ENCODE measurements at regions not wholly inside any gene's neighbourhood (a gene's known extent, or its start where the extent isn't known, plus 50 kb on each side); places are given as distances from the start of the nearest gene placed in this dataset.
A peak's percentile ranks its signal among the peaks of the same experiment; 100 is the strongest.

GRCh38 chr2:61700464-61700863 lies 153.4 kb downstream of the FAM161A start:
- H3K27ac ChIP-seq = no peak overlapping the region
- H3K4me3 ChIP-seq = no peak overlapping the region
- TF ChIP-seq CTCF (IDR thresholded peaks at IDR 0.05) = no peak
- DNase-seq (ENCODE audit: low spot score) = no peak

GRCh38 chr2:61694312-61695274 lies 156.4 kb upstream of the XPO1 start:
- no peak for TF ChIP-seq CTCF (IDR thresholded peaks at IDR 0.05)
- Histone ChIP-seq H3K4me3 (peak overlapping the region; percentile 83), H3K27ac (peak overlapping the region; percentile 72 to 81)
- peak; percentile 94 for DNase-seq (ENCODE audit: low spot score)

DNA sequence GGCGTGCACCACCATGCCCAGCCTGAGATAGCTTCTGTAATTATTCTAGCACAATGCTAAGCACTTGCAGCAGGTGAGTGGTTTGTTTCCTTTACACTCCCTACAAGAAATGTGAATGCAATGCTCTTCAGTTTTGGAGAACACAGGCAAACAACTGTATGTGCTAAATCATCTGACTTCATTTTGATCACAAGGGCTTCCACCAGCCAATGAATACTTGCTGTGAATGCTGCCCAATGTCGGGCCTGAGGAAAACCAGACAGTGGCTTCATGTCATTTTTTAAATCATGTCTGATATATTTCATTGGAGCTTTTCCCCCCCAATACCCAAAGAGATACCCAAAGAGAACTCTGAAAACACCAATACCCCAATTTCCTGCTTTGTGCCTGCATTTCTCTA lies 155.6 kb upstream of the XPO1 start:
- no peak for DNase-seq (ENCODE audit: low spot score)
- Histone ChIP-seq H3K4me3 (peak overlapping the region; percentile 83), H3K27ac (peak overlapping the region in 1 of 2 donors; percentile 81)
- no peak for TF ChIP-seq CTCF (IDR thresholded peaks at IDR 0.05)

DNA sequence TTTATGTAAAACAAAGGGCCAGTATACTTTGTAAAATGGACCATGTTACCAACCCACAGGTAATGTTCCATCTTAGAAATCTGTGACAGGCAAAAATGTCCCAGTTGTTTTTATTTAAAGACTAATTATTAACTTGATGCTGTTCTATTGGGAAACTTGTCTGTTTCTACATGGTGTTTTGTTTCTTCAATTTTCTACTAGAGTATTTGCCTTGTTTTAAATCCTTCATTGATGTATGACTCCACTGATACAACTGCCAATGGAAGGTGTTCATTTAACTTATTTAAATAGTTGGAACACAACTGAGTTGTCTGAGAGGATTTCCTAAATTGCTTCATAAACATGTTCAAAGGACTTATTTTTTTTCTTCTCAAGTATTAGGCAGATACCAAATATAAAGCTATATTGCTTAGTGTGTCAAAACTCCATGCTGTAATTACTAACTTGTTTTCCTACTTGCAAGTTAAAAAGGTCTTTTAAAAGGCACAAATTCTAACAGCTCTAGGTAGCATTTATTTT lies 152.0 kb upstream of the XPO1 start:
- Histone ChIP-seq H3K4me3 (no peak overlapping the region), H3K27ac (no peak overlapping the region)
- DNase-seq (ENCODE audit: low spot score) = no peak
- TF ChIP-seq CTCF (IDR thresholded peaks at IDR 0.05) = no peak

DNA sequence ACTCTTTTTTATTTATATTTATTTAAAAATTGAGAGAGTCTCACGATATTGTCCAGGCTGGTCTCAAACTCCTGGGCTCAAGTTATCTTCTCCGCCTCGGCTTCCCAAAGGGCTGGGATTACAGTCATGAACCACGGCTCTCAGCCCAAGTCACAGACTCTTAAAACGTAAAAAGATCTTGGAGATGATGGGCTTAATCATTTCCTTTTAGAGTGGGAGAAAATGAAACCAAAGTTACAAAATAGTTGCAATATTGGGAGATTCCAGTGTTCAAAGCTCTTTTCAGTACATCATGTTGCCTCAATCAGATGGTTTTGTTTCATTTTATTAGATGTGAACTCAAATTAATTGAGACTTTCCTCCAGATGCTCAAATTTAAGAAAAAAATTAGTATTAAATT lies 151.4 kb upstream of the XPO1 start:
- H3K4me3 ChIP-seq = no peak overlapping the region
- no peak overlapping the region for H3K27ac ChIP-seq
- no peak for DNase-seq (ENCODE audit: low spot score)
- no peak for TF ChIP-seq CTCF (IDR thresholded peaks at IDR 0.05)

DNA sequence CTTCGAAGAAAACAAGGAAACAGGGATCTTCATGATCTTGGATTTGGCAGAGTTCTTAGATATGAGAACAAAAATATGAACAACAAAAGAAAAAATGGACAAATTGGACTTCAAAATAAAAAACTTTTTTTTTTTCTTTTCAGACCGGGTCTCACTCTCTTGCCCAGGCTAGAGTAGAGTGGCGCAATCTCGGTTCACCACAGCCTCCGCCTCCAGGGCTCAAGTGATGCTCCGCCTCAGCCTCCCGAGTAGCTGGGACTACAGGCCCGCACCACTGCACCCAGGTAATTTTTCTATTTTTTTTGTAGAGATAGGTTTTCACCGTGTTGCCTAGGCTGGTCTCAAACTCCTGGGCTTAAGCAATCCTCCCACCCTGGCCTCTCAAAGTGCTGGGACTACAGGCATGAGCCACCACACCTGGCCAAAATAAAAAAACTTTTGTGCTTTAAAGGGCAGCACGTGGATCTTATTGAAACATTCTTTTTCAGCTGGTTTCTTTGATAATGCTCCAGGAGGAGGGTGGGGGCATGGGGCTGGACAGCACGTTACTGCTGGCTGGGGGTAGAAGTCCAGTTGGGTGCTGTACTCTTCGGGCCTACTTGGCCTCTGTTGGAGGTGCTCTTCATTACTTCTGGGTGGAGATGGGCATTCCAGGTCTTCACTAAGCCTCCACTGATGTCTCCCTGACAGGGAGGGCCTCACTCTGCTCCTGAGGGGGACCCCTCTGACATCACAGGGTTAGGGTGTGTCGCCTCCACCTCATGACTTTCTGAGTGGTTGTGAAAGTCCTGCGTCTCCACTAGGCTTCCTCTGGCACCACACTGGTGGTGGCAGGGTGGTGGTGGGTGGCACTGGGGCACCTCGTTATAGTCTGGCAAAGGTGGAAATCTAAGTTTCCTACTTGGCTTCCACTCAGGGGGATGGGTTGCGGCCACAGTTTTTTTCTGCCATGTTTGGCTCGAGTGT lies 150.5 kb upstream of the XPO1 start:
- no peak for DNase-seq (ENCODE audit: low spot score)
- no peak for TF ChIP-seq CTCF (IDR thresholded peaks at IDR 0.05)
- Histone ChIP-seq H3K27ac (no peak overlapping the region), H3K4me3 (no peak overlapping the region)

Data from coronary artery (tissue), 2 donors.